Activated CD4-positive, alpha-beta T cell treated with anti-CD3 and anti-CD28 coated beads, Interleukin-2, amount 50 U/mL, for 24 hours (primary cell): ENCODE measurements at regions not wholly inside any gene's neighbourhood (a gene's known extent, or its start where the extent isn't known, plus 50 kb on each side); places are given as distances from the start of the nearest gene placed in this dataset.
"Not testable (repeated sequence)": the region's sequence is repeated elsewhere in the genome, so short reads cannot be mapped to it uniquely, and the experiment has no call there.

Experiments used
- DNase-seq, 2 donors: peaks; one replicate each; pipeline ENCODE4 v3.0.0-alpha.2; 2020; ENCODE audit warnings: low read depth in 1 of 2, low spot score in 1 of 2

GRCh38 chr1:53399370-53400133 lies 59.6 kb upstream of the DMRTB1 start:
- DNase-seq = not testable (repeated sequence)

- no peak for DNase-seq
Observed at GRCh38 chr1:53400761-53401674, 58.2 kb upstream of the DMRTB1 start.

- no peak for DNase-seq
Observed at GRCh38 chr1:53401813-53402745, 57.1 kb upstream of the DMRTB1 start.

GRCh38 chr1:53402891-53403655 lies 56.1 kb upstream of the DMRTB1 start:
- DNase-seq = no peak

- DNase-seq = no peak
Observed at GRCh38 chr1:53405737-53406136, 53.5 kb upstream of the DMRTB1 start.

GRCh38 chr1:53406551-53407235 lies 52.5 kb upstream of the DMRTB1 start:
- no peak for DNase-seq

GRCh38 chr1:53408013-53408754 lies 51.0 kb upstream of the DMRTB1 start:
- no peak for DNase-seq

GRCh38 chr1:53408755-53409129 lies 50.5 kb upstream of the DMRTB1 start:
- no peak for DNase-seq

GRCh38 chr1:53409233-53409632 lies 50.0 kb upstream of the DMRTB1 start:
- no peak for DNase-seq
